GM12874 (cell line): ENCODE measurements at regions not wholly inside any gene's neighbourhood (a gene's known extent, or its start where the extent isn't known, plus 50 kb on each side); places are given as distances from the start of the nearest gene placed in this dataset.

Source experiments
- CTCF ChIP-seq: IDR thresholded peaks from 2 replicates; pipeline ENCODE4 v1.5.1; 2011; ENCODE audit warnings: low read depth, mild to moderate bottlenecking, control low read depth, low read length, moderate library complexity; ENCODE audit not compliant: insufficient read depth

GRCh38 chr3:177629276-177629675 lies 432.0 kb upstream of the TBL1XR1 start:
- no peak for TF ChIP-seq CTCF

GRCh38 chr3:177633671-177634207 lies 436.5 kb upstream of the TBL1XR1 start:
- no peak for TF ChIP-seq CTCF

DNA sequence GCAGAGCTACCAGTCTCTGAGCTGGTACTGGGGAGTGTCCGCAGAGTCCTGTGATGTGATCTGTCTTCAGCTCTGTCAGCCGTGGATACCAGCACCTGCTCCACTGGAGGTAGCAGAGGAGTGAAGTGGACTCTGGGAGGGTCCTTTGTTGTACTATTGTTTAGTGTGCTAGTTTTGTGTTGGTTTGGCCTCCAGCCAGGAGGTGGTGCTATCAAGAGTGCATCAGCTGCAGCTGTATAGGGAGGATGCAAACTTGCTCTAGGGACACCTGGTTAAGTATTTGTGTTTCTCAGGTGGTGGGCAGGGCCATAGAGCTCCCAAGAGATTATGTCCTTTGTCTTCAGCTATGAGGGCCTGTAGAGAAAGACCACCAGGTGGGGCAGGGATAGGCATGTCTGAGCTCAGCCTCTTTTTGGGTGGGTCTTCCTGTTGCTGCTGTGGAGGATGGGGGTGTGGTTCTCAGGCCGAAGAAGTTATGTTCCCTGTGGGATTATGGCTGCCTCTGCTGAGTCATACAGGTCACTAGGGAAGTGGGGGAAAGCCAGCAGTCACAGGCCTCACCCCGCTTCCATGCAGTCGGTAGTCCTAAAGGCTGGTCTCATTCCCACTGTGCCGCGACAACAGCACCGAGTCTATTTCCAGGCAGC lies 443.2 kb upstream of the TBL1XR1 start:
- no peak for TF ChIP-seq CTCF

DNA sequence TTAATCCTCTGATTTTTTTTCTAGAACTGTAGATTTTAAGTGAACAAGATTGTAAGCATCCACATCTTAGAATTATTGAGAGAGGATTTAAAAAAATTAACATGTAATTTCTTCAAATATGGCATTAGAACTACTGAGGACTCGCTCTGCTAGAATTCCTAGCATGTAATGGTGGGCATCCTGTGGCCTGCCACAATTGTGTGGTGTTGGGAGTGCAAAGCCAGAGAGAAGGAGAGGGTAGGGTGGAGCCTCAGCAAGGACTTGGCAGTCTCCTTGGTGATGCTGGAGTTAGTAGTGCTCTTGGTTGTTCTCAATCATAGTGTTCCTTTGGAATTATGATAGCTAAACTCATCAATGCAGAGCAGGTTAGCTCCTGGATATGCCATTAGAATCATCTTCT lies 443.9 kb upstream of the TBL1XR1 start:
- no peak for TF ChIP-seq CTCF

- no peak for TF ChIP-seq CTCF
Observed at GRCh38 chr3:177642042-177642803, 444.9 kb upstream of the TBL1XR1 start.

GRCh38 chr3:177642804-177643125 lies 445.5 kb upstream of the TBL1XR1 start:
- TF ChIP-seq CTCF: no peak

DNA sequence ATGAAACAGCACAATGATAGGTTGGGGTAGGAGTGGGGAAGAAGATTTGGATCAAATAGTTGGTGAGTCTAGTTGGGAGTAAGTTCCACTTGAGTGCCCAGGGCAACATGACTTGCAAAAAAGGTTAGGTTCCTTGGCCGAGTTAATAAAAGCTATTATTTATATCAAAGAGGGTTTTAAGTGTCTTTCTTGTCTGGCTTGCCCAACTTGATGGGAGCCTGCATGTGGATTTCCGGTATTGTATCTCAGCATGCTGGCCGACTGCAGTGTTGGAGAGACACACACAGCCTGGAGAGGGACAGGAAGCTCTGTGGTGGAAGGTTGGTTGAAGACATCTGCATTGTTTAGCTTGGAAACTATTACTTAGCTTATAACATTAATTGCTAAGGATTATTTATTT lies 449.5 kb upstream of the TBL1XR1 start:
- no peak for TF ChIP-seq CTCF
